Testis (tissue), 2 donors: ENCODE measurements at regions not wholly inside any gene's neighbourhood (a gene's known extent, or its start where the extent isn't known, plus 50 kb on each side); places are given as distances from the start of the nearest gene placed in this dataset.

Experiments used
- POLR2A ChIP-seq: fragments of 450-650 bp; IDR thresholded peaks from one replicate; pipeline ENCODE4 v1.6.1; 2017; ENCODE audit warnings: antibody characterized with exemption, mild to moderate bottlenecking, moderate library complexity
- TF ChIP-seq, protein P1 (sequence below), 3 experiments: fragments of 450-650 bp in 2 of 3; fragments of 200-600 bp in 1 of 3; sonication (generic) in 1 of 3; IDR thresholded peaks; one replicate each; pipeline ENCODE4 v1.5.1; 2016 to 2019; ENCODE audit warnings: antibody characterized with exemption in 3 of 3, mild to moderate bottlenecking in 2 of 3, moderate library complexity in 1 of 3

DNA sequence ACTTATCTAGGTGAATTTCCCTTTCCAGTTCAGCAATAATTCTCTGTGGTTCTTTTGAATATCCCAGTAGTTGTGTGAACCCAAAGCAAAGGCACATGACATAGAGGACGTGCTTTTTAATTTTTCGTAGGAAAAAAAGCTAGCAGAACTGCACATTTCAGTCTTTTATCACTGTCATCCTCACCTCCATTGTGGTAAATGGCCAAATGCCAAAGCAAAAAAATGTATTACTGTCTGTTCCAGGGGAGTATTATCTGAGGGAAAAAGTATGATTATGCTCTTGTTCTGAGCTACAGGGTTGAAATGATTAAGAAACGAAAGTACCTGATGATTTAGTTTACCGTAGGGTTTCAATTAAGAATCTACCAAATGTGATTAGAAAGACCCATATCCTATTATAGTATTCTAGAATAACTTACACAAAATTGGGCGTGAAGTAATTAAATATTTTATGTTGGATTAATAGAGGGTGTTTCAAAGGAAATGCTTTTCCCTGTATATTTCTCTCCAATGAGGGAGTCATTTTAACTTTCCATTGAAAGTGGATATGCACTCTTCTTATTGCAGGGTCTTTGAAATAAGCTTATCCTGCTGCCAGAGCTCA is 62.7 kb downstream of the CAVIN4 start:
- TF ChIP-seq, protein P1, sequence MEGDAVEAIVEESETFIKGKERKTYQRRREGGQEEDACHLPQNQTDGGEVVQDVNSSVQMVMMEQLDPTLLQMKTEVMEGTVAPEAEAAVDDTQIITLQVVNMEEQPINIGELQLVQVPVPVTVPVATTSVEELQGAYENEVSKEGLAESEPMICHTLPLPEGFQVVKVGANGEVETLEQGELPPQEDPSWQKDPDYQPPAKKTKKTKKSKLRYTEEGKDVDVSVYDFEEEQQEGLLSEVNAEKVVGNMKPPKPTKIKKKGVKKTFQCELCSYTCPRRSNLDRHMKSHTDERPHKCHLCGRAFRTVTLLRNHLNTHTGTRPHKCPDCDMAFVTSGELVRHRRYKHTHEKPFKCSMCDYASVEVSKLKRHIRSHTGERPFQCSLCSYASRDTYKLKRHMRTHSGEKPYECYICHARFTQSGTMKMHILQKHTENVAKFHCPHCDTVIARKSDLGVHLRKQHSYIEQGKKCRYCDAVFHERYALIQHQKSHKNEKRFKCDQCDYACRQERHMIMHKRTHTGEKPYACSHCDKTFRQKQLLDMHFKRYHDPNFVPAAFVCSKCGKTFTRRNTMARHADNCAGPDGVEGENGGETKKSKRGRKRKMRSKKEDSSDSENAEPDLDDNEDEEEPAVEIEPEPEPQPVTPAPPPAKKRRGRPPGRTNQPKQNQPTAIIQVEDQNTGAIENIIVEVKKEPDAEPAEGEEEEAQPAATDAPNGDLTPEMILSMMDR (IDR thresholded peaks at IDR 0.05), result no peak
- no peak for TF ChIP-seq POLR2A
